HT-29 (cell line): ENCODE measurements at regions not wholly inside any gene's neighbourhood (a gene's known extent, or its start where the extent isn't known, plus 50 kb on each side); places are given as distances from the start of the nearest gene placed in this dataset.

Experiments
- DNase-seq: peaks from one replicate; pipeline ENCODE4 v3.0.0-alpha.2; 2015; ENCODE audit warnings: low spot score

- no peak for DNase-seq
Measured at GRCh38 chr2:236852100-236852976, 233.4 kb upstream of the COPS8 start.

DNA sequence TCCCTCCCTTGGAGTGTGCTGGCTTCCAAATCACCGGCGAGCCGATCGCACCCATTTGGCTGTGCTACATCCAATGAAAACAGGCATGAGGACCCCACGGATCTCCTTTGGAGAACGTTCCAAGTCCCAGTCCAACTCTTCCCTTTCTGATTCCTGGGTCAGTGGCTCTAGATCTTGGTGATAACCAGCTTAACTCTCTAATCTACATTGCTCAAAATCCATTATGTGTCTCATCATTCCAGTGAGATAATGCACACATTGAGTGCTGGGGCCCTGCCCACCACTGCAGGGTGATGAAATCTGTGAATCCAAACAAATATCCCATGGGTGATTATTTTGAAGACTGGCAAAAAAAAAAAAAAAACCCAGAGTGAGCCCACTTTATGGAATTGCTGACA lies 232.7 kb upstream of the COPS8 start:
- no peak for DNase-seq

GRCh38 chr2:236853585-236854051 lies 232.1 kb upstream of the COPS8 start:
- no peak for DNase-seq

- no peak for DNase-seq
Measured at GRCh38 chr2:236855176-236855865, 230.4 kb upstream of the COPS8 start.

DNA sequence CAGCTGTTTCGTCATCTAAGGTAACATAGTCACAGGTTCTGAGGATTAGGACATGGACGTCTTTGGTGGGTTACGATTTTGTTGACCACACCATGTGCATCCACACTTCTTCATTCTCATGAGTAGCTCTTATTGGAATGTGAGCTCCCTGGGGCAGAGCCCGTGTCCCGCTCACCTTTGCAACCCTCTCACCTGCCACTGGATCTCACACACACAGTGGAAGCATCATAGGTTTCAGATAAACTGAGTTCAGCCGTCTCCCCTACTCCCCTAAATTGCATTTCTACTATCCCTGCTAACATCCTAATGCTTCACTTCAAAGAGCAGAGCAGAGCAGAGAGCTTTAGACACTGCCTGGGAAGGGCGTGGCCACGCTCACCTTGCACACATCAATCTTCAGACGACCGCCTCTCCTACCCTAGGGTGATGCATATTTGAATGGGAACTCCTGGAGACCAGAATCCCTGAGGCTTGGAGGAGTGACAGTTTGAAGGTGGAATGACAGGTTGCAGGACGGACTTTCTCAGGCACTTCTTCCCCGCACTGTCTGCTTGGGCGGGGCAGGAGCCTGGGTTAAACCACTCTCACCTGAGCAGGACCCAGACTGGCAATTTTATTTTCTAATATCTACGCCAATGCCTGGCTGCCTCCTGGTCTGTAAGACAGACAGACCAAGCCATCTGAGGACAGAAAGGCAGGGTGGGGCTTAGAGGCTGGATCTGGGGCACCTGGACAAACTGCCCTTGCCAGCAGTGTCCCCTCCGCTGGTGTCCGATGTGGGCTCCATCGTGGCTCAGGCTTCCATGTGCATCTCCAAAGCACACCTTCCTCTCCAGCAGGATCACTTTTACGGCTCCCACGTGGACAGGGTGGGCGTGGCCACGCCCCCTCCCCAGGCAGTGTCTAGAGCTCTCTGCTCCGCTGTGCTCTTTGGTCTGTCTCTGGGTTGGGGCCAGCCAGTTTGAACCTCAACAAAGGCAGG lies 229.5 kb upstream of the COPS8 start:
- DNase-seq: no peak

DNA sequence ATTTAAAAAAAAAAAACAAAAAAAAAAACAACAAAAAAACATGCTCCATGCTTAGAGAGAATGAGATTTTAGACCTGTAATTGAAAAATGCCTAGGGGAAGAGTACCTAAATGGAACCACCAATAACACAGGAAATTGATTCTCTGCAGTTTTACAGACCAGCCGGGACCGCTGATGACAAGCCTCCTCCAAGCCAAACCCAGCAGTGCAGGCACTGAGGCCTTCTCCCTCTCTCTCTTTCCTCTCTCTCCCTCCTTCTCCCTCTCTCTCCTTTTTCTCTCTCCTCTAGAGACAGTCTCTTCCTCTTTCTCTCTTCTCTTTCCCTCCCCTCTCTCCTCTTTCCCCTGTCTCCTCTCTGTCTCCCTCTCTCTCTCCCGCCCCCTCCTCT lies 228.8 kb upstream of the COPS8 start:
- no peak for DNase-seq

- DNase-seq: no peak
Measured at GRCh38 chr2:236857246-236857645, 228.4 kb upstream of the COPS8 start.

GRCh38 chr2:236857781-236858180 lies 227.9 kb upstream of the COPS8 start:
- DNase-seq: no peak

- DNase-seq: no peak
Measured at GRCh38 chr2:236858661-236859060, 227.0 kb upstream of the COPS8 start.

GRCh38 chr2:236859908-236860307 lies 225.8 kb upstream of the COPS8 start:
- no peak for DNase-seq

DNA sequence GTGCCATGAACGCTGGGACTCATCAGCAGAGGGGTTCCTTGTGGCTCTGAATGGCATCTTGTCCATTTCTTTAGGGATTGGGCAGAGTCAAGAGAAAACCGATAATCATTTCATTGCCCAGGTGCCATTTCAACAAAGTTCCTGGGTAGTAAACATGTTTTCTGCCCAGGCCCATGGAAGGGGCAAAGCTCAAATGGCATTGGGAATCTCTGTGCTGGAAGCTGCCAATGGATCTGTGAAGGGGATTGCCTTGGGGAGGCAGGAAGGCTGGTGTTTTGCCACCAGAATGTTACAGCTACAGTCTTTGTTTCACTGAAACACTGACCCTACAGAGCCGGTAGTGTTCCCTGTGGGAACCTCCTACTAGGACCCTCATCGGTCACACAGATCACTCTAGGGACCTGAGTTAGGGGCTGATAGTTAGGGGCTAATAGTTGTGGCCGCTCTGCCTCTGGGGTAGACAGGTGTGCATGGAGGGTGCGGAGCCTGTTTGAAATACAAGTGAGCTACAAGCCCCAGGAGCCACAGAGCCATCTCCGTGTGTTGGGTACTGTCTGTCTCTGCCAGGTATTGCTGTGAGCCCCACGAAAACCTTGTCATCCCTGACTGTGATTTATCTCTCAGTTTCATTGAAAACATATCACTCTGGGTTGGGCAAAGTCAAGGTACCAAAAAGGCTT lies 224.4 kb upstream of the COPS8 start:
- DNase-seq: no peak

DNA sequence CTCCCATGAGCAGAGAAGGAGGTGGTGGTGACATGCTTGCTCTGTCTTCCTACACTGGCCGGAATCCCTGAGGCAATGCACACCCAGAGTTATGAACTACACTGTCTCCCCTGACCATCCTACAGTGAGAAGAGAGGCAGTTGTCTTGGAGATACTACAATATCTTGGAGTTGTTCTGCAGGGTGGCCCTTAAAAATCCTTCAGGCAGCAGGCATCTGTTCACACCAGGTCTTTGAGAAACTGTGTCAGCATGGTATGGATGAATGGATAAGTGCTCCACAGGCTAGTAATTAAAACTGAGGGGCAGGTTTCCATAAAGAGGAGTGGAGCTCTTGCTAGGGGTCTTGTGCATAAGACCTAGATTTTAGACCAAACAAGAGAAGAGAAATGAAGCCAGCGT lies 223.7 kb upstream of the COPS8 start:
- DNase-seq: no peak

DNA sequence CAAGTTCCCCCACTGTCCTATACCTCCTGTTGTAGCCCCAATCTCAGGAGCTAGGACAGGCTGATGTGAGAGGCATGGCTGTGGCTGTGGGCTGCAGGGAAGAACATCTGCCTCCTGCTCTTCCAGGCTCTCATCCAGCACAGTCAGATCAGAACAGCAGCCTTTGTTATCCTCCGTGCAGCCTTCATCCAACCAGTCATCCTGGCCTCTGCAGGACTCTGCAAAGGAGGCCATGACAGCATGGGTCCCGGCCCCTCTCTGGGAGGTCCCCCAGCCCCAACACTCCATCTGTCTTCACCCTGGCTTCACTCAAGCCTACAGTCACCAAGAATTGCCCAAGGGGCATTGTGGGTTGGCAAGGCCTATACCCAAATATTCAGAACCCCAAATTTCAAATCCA lies 223.2 kb upstream of the COPS8 start:
- no peak for DNase-seq

- DNase-seq: no peak
Measured at GRCh38 chr2:236862961-236863728, 222.5 kb upstream of the COPS8 start.

DNA sequence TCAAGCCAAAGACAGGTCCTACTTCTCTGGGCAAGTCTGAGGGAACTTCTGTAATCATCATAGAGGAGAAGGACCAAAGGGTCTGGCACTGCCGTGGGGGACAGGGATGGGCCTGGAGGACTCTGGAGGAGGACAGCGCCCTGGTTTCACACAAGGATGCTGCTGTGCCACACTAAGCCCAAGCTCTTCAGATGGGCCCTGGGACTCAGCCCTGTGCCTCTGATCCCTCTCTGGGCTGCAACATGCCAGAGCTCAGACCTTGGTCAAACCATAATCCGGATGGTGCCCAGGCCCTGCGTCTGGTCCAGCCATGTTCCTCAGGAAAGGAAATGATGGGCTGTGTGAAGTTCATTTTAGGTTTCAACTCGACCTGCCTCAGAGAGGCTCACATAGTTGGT lies 222.0 kb upstream of the COPS8 start:
- DNase-seq: no peak

DNA sequence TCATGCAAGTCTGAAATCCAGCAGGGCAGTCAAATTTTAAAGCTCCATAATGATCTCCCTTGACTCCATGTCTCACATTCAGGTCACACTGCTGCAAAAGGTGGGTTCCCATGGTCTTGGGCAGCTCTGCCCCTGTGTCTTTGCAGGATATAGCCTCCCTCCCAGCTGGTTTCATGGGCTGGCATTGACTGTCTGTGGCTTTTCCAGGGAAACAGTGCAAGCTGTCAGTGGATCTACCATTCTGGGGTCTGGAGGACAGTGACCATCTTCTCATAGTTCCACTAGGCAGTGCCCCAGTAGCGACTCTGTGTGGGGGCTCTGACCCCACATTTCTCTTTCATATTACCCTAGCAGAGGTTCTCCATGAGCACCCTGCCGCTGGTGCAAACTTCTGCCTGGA lies 220.6 kb upstream of the COPS8 start:
- DNase-seq: no peak

GRCh38 chr2:236866542-236867340 lies 218.9 kb upstream of the COPS8 start:
- DNase-seq: no peak

DNA sequence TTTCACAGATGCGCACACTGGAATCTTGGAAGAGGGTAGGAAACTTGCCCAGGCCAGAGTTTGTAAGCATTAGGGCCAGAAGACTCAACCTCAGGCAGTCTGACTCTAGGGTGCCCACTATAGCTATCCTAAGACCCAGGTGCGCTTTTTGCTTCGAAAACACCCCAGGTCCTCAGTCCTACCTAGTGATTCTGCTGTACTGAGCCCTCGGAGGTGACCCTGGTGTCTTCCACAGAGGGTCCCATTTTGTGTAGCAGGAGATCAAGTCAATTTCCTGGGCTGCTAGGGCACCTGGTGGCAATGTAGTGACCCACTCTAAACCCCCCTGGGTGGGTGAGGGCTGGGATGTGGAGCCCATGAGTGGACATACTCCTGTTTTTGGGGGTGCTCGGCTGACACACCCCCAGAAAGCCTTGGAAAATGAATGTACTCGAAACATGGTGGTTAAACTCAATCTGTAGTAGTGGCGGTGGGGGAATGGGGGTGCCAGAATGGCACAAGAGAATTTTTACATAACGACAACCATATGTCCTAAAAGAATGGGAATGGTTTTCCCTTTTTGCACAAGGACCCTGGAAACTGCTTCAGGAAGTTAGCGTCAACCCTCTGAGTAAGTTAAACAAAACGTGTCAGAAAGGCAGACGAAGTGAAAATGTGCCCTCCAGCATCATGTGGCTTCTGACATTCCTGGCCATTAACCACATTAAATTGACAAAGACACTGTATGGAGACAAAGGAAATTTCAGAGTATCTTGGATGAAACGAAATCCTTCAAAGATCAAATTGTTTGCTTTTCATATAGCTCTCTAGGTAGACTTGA lies 218.0 kb upstream of the COPS8 start:
- DNase-seq: no peak

GRCh38 chr2:236870370-236870769 lies 215.3 kb upstream of the COPS8 start:
- DNase-seq: no peak
